Gastroesophageal sphincter (tissue), 3 donors: ENCODE measurements at regions not wholly inside any gene's neighbourhood (a gene's known extent, or its start where the extent isn't known, plus 50 kb on each side); places are given as distances from the start of the nearest gene placed in this dataset.

Source experiments
- CTCF ChIP-seq, 4 experiments: fragments of 200-600 bp in 2 of 4; fragments of 450-650 bp in 2 of 4; sonication (generic) in 1 of 4; IDR thresholded peaks; one replicate each; pipeline ENCODE4 v1.5.1; 2017 to 2019; ENCODE audit warnings: antibody characterized with exemption in 4 of 4, mild to moderate bottlenecking in 2 of 4, moderate library complexity in 2 of 4
- POLR2A ChIP-seq, 2 donors: fragments of 450-650 bp; IDR thresholded peaks; one replicate each; pipeline ENCODE4 v1.6.1; 2017; ENCODE audit warnings: antibody characterized with exemption in 2 of 2, mild to moderate bottlenecking in 2 of 2, moderate library complexity in 1 of 2

- TF ChIP-seq CTCF (IDR thresholded peaks at IDR 0.05) (no peak), POLR2A (IDR thresholded peaks at IDR 0.05) (no peak)
Observed at GRCh38 chr1:112328600-112328999, 67.4 kb upstream of the CTTNBP2NL start.
